SK-N-SH treated with all-trans-retinoic acid at 6 μM for 48 hours (cell line): ENCODE measurements at regions not wholly inside any gene's neighbourhood (a gene's known extent, or its start where the extent isn't known, plus 50 kb on each side); places are given as distances from the start of the nearest gene placed in this dataset.
"Not testable (repeated sequence)": the region's sequence is repeated elsewhere in the genome, so short reads cannot be mapped to it uniquely, and the experiment has no call there.

ENCODE experiments used
- ARNTL ChIP-seq: fragments of 450-650 bp; formaldehyde crosslinking; IDR thresholded peaks from 2 replicates; pipeline ENCODE4 v1.5.0; 2020; ENCODE audit warnings: low read depth, mild to moderate bottlenecking, moderate library complexity, borderline replicate concordance
- BACH2 ChIP-seq: fragments of 250-450 bp; sonication (Bioruptor Pico); IDR thresholded peaks from 2 replicates; pipeline ENCODE4 v1.9.0; 2021; ENCODE audit warnings: mild to moderate bottlenecking, borderline replicate concordance
- OSR1 ChIP-seq: fragments of 250-450 bp; sonication (Bioruptor Pico); IDR thresholded peaks from 2 replicates; pipeline ENCODE4 v1.8.0; 2022; ENCODE audit warnings: moderate library complexity, mild to moderate bottlenecking, inconsistent platforms
- RARB ChIP-seq: fragments of 250-450 bp; sonication (Bioruptor Pico); IDR thresholded peaks from 2 replicates; pipeline ENCODE4 v1.8.0; 2021; ENCODE audit warnings: mild to moderate bottlenecking, moderate library complexity
- TCF4 ChIP-seq: fragments of 250-450 bp; sonication (Bioruptor Pico); IDR thresholded peaks from 2 replicates; pipeline ENCODE4 v1.8.0; 2021; ENCODE audit warnings: mild to moderate bottlenecking, moderate library complexity, borderline replicate concordance
- TOX ChIP-seq: fragments of 250-450 bp; sonication (Bioruptor Pico); IDR thresholded peaks from 2 replicates; pipeline ENCODE4 v1.8.0; 2021; ENCODE audit warnings: mild to moderate bottlenecking, moderate library complexity, borderline replicate concordance
- ZFP3 ChIP-seq: fragments of 250-450 bp; sonication (Bioruptor Pico); IDR thresholded peaks from 2 replicates; pipeline ENCODE4 v1.5.0; 2020; ENCODE audit warnings: mild to moderate bottlenecking, moderate library complexity
- ZFP30 ChIP-seq: fragments of 450-650 bp; formaldehyde crosslinking; IDR thresholded peaks from 2 replicates; pipeline ENCODE4 v1.5.0; 2022; ENCODE audit warnings: mild to moderate bottlenecking, moderate library complexity
- ZNF565 ChIP-seq: fragments of 450-650 bp; formaldehyde crosslinking; conservative IDR thresholded peaks from 2 replicates; pipeline ENCODE4 v1.5.0; 2020; ENCODE audit warnings: low read depth, mild to moderate bottlenecking, moderate library complexity
- ZNF8 ChIP-seq: fragments of 450-650 bp; formaldehyde crosslinking; IDR thresholded peaks from 2 replicates; pipeline ENCODE4 v1.5.0; 2020; ENCODE audit warnings: mild to moderate bottlenecking, moderate library complexity
- TF ChIP-seq, protein P1 (sequence below): fragments of 250-450 bp; sonication (Bioruptor Pico); IDR thresholded peaks from 2 replicates; pipeline ENCODE4 v1.8.0; 2020; ENCODE audit warnings: mild to moderate bottlenecking, moderate library complexity, borderline replicate concordance
- TF ChIP-seq, protein P2 (sequence below): fragments of 250-450 bp; sonication (Bioruptor Pico); IDR thresholded peaks from 2 replicates; pipeline ENCODE4 v1.5.1; 2020; ENCODE audit warnings: low read depth, mild to moderate bottlenecking, moderate library complexity
- TF ChIP-seq, protein P3 (sequence below): fragments of 250-450 bp; sonication (Bioruptor Pico); IDR thresholded peaks from 2 replicates; pipeline ENCODE4 v1.5.1; 2021; ENCODE audit warnings: mild to moderate bottlenecking, moderate library complexity

DNA sequence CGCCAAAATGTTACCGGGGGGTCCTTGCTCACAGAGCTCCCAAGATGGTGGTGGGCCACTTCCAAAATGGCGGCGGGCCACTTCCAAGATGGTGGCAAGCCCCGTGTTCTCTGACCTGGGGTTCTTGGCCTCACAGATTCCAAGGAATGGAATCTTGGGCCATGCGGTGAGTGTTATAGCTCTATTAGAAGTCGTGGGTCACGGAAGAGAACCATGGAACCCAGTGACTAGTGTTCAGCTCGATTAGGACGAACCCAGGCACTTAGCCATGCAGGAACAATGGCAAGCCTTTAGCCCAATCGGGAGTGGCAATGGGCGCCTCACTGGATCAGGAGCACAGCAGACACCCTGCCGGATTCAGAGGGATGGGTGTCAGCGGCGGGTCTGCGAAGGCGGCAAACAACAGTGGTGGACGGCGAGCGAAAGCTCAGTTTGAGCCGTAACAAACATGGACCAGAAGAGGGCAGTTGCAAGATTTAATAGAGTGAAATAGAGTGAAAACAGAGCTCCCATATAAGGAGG is 254.9 kb upstream of the CNR1 start:
- TF ChIP-seq, protein P1, sequence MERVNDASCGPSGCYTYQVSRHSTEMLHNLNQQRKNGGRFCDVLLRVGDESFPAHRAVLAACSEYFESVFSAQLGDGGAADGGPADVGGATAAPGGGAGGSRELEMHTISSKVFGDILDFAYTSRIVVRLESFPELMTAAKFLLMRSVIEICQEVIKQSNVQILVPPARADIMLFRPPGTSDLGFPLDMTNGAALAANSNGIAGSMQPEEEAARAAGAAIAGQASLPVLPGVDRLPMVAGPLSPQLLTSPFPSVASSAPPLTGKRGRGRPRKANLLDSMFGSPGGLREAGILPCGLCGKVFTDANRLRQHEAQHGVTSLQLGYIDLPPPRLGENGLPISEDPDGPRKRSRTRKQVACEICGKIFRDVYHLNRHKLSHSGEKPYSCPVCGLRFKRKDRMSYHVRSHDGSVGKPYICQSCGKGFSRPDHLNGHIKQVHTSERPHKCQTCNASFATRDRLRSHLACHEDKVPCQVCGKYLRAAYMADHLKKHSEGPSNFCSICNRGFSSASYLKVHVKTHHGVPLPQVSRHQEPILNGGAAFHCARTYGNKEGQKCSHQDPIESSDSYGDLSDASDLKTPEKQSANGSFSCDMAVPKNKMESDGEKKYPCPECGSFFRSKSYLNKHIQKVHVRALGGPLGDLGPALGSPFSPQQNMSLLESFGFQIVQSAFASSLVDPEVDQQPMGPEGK (CRISPR knock-in tag), result not testable (repeated sequence)
- TF ChIP-seq BACH2; TOX (CRISPR knock-in tag); RARB (CRISPR knock-in tag); ARNTL; ZNF8 (CRISPR knock-in tag); ZNF565; ZFP3 (CRISPR knock-in tag); TCF4 (CRISPR knock-in tag); ZFP30; OSR1: not testable (repeated sequence)
- TF ChIP-seq, protein P2, sequence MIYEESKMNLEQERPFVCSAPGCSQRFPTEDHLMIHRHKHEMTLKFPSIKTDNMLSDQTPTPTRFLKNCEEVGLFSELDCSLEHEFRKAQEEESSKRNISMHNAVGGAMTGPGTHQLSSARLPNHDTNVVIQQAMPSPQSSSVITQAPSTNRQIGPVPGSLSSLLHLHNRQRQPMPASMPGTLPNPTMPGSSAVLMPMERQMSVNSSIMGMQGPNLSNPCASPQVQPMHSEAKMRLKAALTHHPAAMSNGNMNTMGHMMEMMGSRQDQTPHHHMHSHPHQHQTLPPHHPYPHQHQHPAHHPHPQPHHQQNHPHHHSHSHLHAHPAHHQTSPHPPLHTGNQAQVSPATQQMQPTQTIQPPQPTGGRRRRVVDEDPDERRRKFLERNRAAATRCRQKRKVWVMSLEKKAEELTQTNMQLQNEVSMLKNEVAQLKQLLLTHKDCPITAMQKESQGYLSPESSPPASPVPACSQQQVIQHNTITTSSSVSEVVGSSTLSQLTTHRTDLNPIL (CRISPR knock-in tag), result not testable (repeated sequence)
- TF ChIP-seq, protein P3, sequence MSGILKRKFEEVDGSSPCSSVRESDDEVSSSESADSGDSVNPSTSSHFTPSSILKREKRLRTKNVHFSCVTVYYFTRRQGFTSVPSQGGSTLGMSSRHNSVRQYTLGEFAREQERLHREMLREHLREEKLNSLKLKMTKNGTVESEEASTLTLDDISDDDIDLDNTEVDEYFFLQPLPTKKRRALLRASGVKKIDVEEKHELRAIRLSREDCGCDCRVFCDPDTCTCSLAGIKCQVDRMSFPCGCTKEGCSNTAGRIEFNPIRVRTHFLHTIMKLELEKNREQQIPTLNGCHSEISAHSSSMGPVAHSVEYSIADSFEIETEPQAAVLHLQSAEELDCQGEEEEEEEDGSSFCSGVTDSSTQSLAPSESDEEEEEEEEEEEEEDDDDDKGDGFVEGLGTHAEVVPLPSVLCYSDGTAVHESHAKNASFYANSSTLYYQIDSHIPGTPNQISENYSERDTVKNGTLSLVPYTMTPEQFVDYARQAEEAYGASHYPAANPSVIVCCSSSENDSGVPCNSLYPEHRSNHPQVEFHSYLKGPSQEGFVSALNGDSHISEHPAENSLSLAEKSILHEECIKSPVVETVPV (CRISPR knock-in tag), result not testable (repeated sequence)
